Tibial nerve (tissue), 4 donors: ENCODE measurements at regions not wholly inside any gene's neighbourhood (a gene's known extent, or its start where the extent isn't known, plus 50 kb on each side); places are given as distances from the start of the nearest gene placed in this dataset.

Experiments
- EP300 ChIP-seq, 2 donors: sonication (generic); formaldehyde crosslinking; IDR thresholded peaks; one replicate each; pipeline ENCODE4 v1.6.1; 2017; ENCODE audit warnings: antibody characterized with exemption in 2 of 2, mild to moderate bottlenecking in 1 of 2
- TF ChIP-seq, protein P1 (sequence below), 5 experiments: fragments of 200-600 bp in 3 of 5; fragments of 450-650 bp in 2 of 5; sonication (generic) in 3 of 5; IDR thresholded peaks; one replicate each; pipeline ENCODE4 v1.5.1; 2016 to 2019; ENCODE audit warnings: antibody characterized with exemption in 5 of 5, mild to moderate bottlenecking in 3 of 5, moderate library complexity in 2 of 5

DNA sequence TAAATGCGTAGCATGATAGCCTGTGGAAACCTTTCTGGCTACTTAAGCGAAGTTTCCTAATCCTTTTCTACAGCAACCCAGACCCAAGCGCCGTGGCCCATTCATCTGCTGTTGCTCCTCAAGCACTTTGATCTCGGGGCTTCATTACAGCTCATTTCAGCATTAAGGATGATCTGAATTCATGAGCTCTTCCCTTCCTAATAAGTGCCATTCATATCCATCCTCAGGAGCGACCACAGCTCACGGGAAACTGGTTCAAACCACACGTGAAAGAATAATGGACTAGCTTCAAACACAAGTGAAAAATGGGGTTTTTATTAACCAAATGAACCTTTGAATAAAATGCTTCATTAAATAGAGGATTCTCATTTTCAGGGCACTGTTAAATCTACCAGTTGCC, 202.6 kb upstream of the LEF1 start:
- TF ChIP-seq, protein P1, sequence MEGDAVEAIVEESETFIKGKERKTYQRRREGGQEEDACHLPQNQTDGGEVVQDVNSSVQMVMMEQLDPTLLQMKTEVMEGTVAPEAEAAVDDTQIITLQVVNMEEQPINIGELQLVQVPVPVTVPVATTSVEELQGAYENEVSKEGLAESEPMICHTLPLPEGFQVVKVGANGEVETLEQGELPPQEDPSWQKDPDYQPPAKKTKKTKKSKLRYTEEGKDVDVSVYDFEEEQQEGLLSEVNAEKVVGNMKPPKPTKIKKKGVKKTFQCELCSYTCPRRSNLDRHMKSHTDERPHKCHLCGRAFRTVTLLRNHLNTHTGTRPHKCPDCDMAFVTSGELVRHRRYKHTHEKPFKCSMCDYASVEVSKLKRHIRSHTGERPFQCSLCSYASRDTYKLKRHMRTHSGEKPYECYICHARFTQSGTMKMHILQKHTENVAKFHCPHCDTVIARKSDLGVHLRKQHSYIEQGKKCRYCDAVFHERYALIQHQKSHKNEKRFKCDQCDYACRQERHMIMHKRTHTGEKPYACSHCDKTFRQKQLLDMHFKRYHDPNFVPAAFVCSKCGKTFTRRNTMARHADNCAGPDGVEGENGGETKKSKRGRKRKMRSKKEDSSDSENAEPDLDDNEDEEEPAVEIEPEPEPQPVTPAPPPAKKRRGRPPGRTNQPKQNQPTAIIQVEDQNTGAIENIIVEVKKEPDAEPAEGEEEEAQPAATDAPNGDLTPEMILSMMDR (IDR thresholded peaks at IDR 0.05): no peak
- no peak for TF ChIP-seq EP300 (IDR thresholded peaks at IDR 0.05)
